Endothelial cell of umbilical vein (primary cell): ENCODE measurements at regions not wholly inside any gene's neighbourhood (a gene's known extent, or its start where the extent isn't known, plus 50 kb on each side); places are given as distances from the start of the nearest gene placed in this dataset.

Experiments
- BruUV-seq: library from RNA; stranded (reverse); fragments of 400-500 nt; replicated peaks from 2 replicates; lab custom pipeline; 2021; lab: Mats Ljungman, UMichigan
- CTCF ChIA-PET: fragments of 300-600, 350-600 bp; sonication (Branson Sonifier 250); formaldehyde crosslinking; loops from one replicate; lab custom pipeline; 2021; ENCODE audit warnings: antibody characterized with exemption, inconsistent platforms; lab: Charles Lee
- POLR2A ChIA-PET: fragments of 300-600, 350-600 bp; sonication (Branson Sonifier 250); formaldehyde crosslinking; loops from one replicate; lab custom pipeline; 2021; ENCODE audit warnings: antibody characterized with exemption, inconsistent platforms; lab: Charles Lee
- DNase-seq: peaks from one replicate; pipeline ENCODE4 v3.0.0-alpha.2; 2011; ENCODE audit warnings: low read depth, low spot score
- FAIRE-seq: peaks from 2 replicates; lab custom pipeline; 2011; peaks lifted over from hg19 to GRCh38; lab: Jason Lieb, UNC
- H2AFZ ChIP-seq: 2 replicates; pipeline ENCODE4 v1.6.0; 2012; ENCODE audit warnings: low read depth, low read length, control low read depth, inconsistent platforms
- H3K27ac ChIP-seq: 2 replicates; pipeline ENCODE4 v1.5.1; 2011; ENCODE audit warnings: low read depth, mild to moderate bottlenecking, control low read depth, low read length, moderate library complexity; ENCODE audit not compliant: insufficient read depth
- H3K27me3 ChIP-seq, 2 experiments: 2 replicates each; pipeline versions ENCODE4 v1.6.0 to v1.6.1; 2011; ENCODE audit warnings: low read length in 2 of 2, mixed read lengths in 1 of 2; ENCODE audit not compliant: control insufficient read depth in 2 of 2, insufficient read depth in 2 of 2
- H3K36me3 ChIP-seq, 2 experiments: 2 replicates in 1 of 2; 3 replicates in 1 of 2; pipeline ENCODE4 v1.5.1; 2011; ENCODE audit warnings: low read length in 2 of 2, mild to moderate bottlenecking in 1 of 2, moderate library complexity in 1 of 2; ENCODE audit not compliant: control insufficient read depth in 2 of 2, insufficient read depth in 2 of 2; ENCODE audit errors: extremely low read depth in 1 of 2
- H3K4me1 ChIP-seq: 3 replicates; pipeline ENCODE4 v1.5.1; 2011; ENCODE audit warnings: mild to moderate bottlenecking, low read length; ENCODE audit not compliant: control insufficient read depth, insufficient read depth; ENCODE audit errors: extremely low read depth
- H3K4me2 ChIP-seq: 2 replicates; pipeline ENCODE4 v1.6.1; 2011; ENCODE audit warnings: low read length, control low read depth, mixed read lengths; ENCODE audit not compliant: insufficient read depth
- H3K4me3 ChIP-seq, 3 experiments: fragments of 200-600 bp in 1 of 3; sonication (generic), shearing (Covaris generic) in 1 of 3; replicated peaks in 1 of 3; 2 replicates each; pipeline ENCODE4 v1.5.1; 2011 to 2016; ENCODE audit warnings: control low read depth in 3 of 3, low read length in 3 of 3, mild to moderate bottlenecking in 2 of 3, inconsistent platforms in 1 of 3, low read depth in 1 of 3, moderate library complexity in 1 of 3; ENCODE audit not compliant: insufficient read depth in 1 of 3
- H3K79me2 ChIP-seq: 2 replicates; pipeline ENCODE4 v1.6.0; 2012; ENCODE audit warnings: low read length, inconsistent platforms; ENCODE audit not compliant: control insufficient read depth, insufficient read depth
- H3K9ac ChIP-seq: replicated peaks from 2 replicates; pipeline ENCODE3; 2011; ENCODE audit warnings: low read length, control low read depth; ENCODE audit not compliant: insufficient read depth; ENCODE audit errors: extremely low read depth
- H3K9me1 ChIP-seq: replicated peaks from 3 replicates; pipeline ENCODE4 v1.6.0; 2011; ENCODE audit warnings: mild to moderate bottlenecking, low read length; ENCODE audit not compliant: control insufficient read depth, insufficient read depth; ENCODE audit errors: extremely low read depth
- H3K9me3 ChIP-seq: replicated peaks from 2 replicates; pipeline ENCODE4 v1.5.1; 2012; ENCODE audit warnings: low read length, inconsistent platforms; ENCODE audit not compliant: control insufficient read depth, insufficient read depth
- H4K20me1 ChIP-seq: replicated peaks from 2 replicates; pipeline ENCODE3; 2011; ENCODE audit warnings: mild to moderate bottlenecking, low read length; ENCODE audit not compliant: control insufficient read depth, insufficient read depth; ENCODE audit errors: extremely low read depth
- EZH2 ChIP-seq: IDR thresholded peaks from 2 replicates; pipeline ENCODE4 v1.6.1; 2012; ENCODE audit warnings: borderline replicate concordance, low read depth, mild to moderate bottlenecking, moderate library complexity, low read length, inconsistent platforms; ENCODE audit not compliant: severe bottlenecking
- FOS ChIP-seq: IDR thresholded peaks from 2 replicates; pipeline ENCODE4 v1.6.1; 2011; ENCODE audit warnings: mild to moderate bottlenecking, low read length, moderate library complexity, borderline replicate concordance; ENCODE audit not compliant: insufficient read depth
- GATA2 ChIP-seq: IDR thresholded peaks from 2 replicates; pipeline ENCODE4 v1.7.0; 2011; ENCODE audit warnings: low read depth, mild to moderate bottlenecking, moderate library complexity, mixed read lengths, low read length; ENCODE audit not compliant: insufficient read length, insufficient read depth
- JUN ChIP-seq: IDR thresholded peaks from 2 replicates; pipeline ENCODE4 v1.6.1; 2011; ENCODE audit warnings: borderline replicate concordance, low read depth; ENCODE audit not compliant: insufficient read length, insufficient read depth
- POLR2AphosphoS5 ChIP-seq: IDR thresholded peaks from 2 replicates; pipeline ENCODE4 v1.6.1; 2012; ENCODE audit warnings: low read depth, mild to moderate bottlenecking, control low read depth, low read length, moderate library complexity; ENCODE audit not compliant: insufficient read depth
- dilution Hi-C: fragments of 300-500 bp; cut with MboI; formaldehyde crosslinking; loops from one replicate; pipeline ENCODE4 v1.15.0; 2019; ENCODE audit warnings: low sequenced_read_pairs; ENCODE audit not compliant: extremely low pct_ligation_motif_present
- intact Hi-C: fragments of 100-400 bp; cut with micrococcal nuclease; formaldehyde crosslinking; loops from one replicate; pipeline ENCODE4 v1.10.0; 2022
- TF ChIP-seq, protein P1 (sequence below): IDR thresholded peaks from 2 replicates; pipeline ENCODE4 v1.6.1; 2011; ENCODE audit not compliant: insufficient read depth, insufficient read length

DNA sequence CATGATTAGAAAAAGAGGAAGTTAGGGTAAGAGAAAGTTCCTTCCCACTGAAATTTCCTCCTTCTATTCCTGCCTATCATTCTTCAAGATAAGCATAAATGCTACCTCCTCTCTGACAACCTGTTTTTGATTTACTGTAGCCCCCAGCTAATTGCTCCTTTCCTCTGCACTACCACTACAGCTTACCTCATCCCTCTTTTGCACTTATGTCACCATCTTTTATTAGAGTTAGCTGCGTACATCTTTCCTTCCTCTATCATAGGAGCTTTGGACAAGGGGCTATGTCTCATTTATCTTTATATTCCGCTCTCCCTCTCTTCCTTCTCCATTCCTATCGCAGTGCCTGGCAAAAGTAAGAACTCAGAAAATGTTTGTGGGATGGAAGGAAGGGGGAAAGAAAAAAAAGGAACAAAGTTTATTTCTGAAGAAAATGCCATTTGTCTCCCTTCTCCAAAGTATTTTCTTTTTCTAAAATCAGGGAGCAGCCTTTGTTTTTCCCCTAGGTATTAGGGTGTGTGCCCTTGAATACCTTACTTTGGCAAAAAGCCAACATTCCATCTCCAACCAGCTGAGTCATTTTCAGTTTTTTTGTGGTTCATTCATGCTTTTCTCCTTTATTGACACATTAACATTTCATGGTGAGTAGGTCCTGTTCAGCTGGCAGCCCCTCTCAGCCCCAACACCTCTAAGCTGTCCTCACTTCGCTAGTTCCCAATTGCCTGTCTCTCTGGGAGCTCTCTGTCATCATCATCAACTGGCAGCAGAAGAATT is 87.6 kb upstream of the SOX2 start:
- intact Hi-C loops: loop anchor here (2.0 to 10.0 kb wide), 3 partner anchors 77 to 1171 kb away; partner anchors contain the start of gene ATP11B
- TSS peak; percentile 43 for BruUV-seq
- H3K79me2 ChIP-seq: no peaks in the 10 kb centered on the region
- no peaks in the 10 kb centered on the region for H3K36me3 ChIP-seq
- DNase-seq: peak; percentile 81
- peak overlapping the region; percentile 88 for H3K27ac ChIP-seq
- peak overlapping the region; percentile 81 for H3K4me2 ChIP-seq
- H3K9me3 ChIP-seq: no peaks in the 10 kb centered on the region
- peak overlapping the region; percentile 37 for H2AFZ ChIP-seq
- no peak for FAIRE-seq
- no peaks in the 10 kb centered on the region for H3K27me3 ChIP-seq
- ChIA-PET CTCF (interaction anchor here (0.9 to 8.0 kb wide), 6 partner anchors 7 to 80 kb away, joined by 3 to 80 read pairs (median 12); no protein-coding TSS in a partner anchor), POLR2A (interaction anchor here (1.0 kb wide), 1 partner anchor 76 kb away, joined by 3 read pairs; no protein-coding TSS in a partner anchor)
- peak overlapping the region in 1 of 3 experiments; percentile 26 for H3K4me3 ChIP-seq
- dilution Hi-C loops: no loop called here
- peak overlapping the region; percentile 54 for H3K9ac ChIP-seq
- H3K9me1 ChIP-seq: no peaks in the 10 kb centered on the region
- no peaks in the 10 kb centered on the region for H4K20me1 ChIP-seq
- peaks cover 42% of the 10 kb centered on the region for H3K4me1 ChIP-seq
- TF ChIP-seq FOS (peak; percentile 71), EZH2 (no peak), POLR2AphosphoS5 (peak; percentile 29), GATA2 (peak; percentile 51), JUN (peak; percentile 58)
- TF ChIP-seq, protein P1, sequence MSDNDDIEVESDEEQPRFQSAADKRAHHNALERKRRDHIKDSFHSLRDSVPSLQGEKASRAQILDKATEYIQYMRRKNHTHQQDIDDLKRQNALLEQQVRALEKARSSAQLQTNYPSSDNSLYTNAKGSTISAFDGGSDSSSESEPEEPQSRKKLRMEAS: no peak
